ENCODE measurements at regions not wholly inside any gene's neighbourhood (a gene's known extent, or its start where the extent isn't known, plus 50 kb on each side); places are given as distances from the start of the nearest gene placed in this dataset.

DNA sequence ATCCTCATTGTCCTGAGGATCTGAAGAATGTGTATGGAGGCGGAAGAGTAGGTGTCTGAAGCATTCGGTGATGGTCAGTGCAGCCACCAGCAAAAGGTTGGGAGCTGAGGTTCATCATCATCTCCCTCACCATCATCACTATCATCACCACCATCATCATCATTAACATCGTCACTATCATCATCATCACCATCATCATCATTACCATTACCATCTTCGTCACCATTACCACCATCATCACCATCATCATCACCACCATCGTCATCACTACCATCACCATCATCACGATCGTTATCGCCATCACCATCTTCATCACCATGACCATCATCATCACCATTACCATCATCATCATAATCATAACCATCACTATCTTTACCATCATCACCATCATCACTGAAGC, 90.8 kb upstream of the TMEM132D start:
- Histone ChIP-seq H3K18ac (ENCODE audit: low read depth, low read length) (no peak overlapping the region), H3K23ac (ENCODE audit: low read depth, low read length) (no peak overlapping the region), H3K36me3 (ENCODE audit: control insufficient read depth, insufficient read depth, low read length) (no peaks in the 10 kb centered on the region), H4K91ac (ENCODE audit: insufficient read depth, low read depth, low read length) (no peak overlapping the region), H3K4me3 (ENCODE audit: insufficient read depth, low read depth, low read length) (no peak overlapping the region), H3K4me2 (ENCODE audit: low read depth, low read length) (no peak overlapping the region), H3K9ac (ENCODE audit: low read depth, low read length) (no peak overlapping the region), H3K56ac (ENCODE audit: extremely low read depth, insufficient read depth, low read length) (no peak overlapping the region), H3K9me3 (ENCODE audit: control insufficient read depth, insufficient read depth, low read length) (peaks cover 23% of the 10 kb centered on the region), H2BK120ac (ENCODE audit: low read depth, low read length) (no peak overlapping the region), H3K9me1 (ENCODE audit: insufficient read depth, low read length) (no peaks in the 10 kb centered on the region), H2AK9ac (replicated peaks; ENCODE audit: low read depth, low read length, poor library complexity) (no peak overlapping the region), H3K4ac (ENCODE audit: low read depth, low read length) (no peak overlapping the region), H2AK5ac (ENCODE audit: low read depth, low read length) (no peak overlapping the region), H3K79me1 (ENCODE audit: low read depth in 1 of 2, low read length in 2 of 2) (no peaks in the 10 kb centered on the region), H2BK5ac (ENCODE audit: low read depth, low read length, poor library complexity, severe bottlenecking) (no peak overlapping the region), H3K27ac (ENCODE audit: insufficient read depth, low read length) (no peak overlapping the region), H3K14ac (replicated peaks; ENCODE audit: low read depth, low read length) (no peak overlapping the region), H2AFZ (replicated peaks; ENCODE audit: low read length, poor library complexity) (no peak overlapping the region), H2BK20ac (ENCODE audit: low read depth, low read length) (no peak overlapping the region), H3K4me1 (ENCODE audit: control insufficient read depth, insufficient read depth, low read length) (no peaks in the 10 kb centered on the region), H4K5ac (ENCODE audit: low read depth, low read length) (no peak overlapping the region), H4K20me1 (ENCODE audit: insufficient read depth, low read length) (no peaks in the 10 kb centered on the region), H2BK15ac (ENCODE audit: low read depth, low read length) (no peak overlapping the region), H4K8ac (ENCODE audit: low read depth in 2 of 2, low read length in 2 of 2) (no peak overlapping the region), H3K27me3 (ENCODE audit: control insufficient read depth, insufficient read depth, low read length) (no peaks in the 10 kb centered on the region)
- dilution Hi-C loops (cut with HindIII; ENCODE audit: low sequenced_read_pairs, unreplicated experiment) = no loop called here
- DNase-seq (no peak), ATAC-seq (ENCODE audit: low read depth) (no peak)
- no TSS peak for BruUV-seq (replicated peaks)
- ChIA-PET CTCF (no interaction called here), POLR2A (ENCODE audit: unreplicated experiment) (no interaction called here)
- 38% methylated on average over 2 of the region's 8 CpGs; no CpG with 5 or more reads in 1 of the 2 experiments for WGBS, 2 experiments (ENCODE audit: extremely low coverage in 2 of 2, insufficient read length in 1 of 2)
- no peak for TF ChIP-seq CHD1 (IDR thresholded peaks at IDR 0.05; ENCODE audit: low read depth, low read length)
- TF ChIP-seq NFE2L2 (IDR thresholded peaks at IDR 0.05; ENCODE audit: low read depth, low read length) = no peak
- TF ChIP-seq, protein P1, sequence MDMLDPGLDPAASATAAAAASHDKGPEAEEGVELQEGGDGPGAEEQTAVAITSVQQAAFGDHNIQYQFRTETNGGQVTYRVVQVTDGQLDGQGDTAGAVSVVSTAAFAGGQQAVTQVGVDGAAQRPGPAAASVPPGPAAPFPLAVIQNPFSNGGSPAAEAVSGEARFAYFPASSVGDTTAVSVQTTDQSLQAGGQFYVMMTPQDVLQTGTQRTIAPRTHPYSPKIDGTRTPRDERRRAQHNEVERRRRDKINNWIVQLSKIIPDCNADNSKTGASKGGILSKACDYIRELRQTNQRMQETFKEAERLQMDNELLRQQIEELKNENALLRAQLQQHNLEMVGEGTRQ (IDR thresholded peaks at IDR 0.05; ENCODE audit: low read depth, low read length) = no peak
- TF ChIP-seq FOS (IDR thresholded peaks at IDR 0.05; ENCODE audit: low read depth, low read length) = no peak
- TF ChIP-seq RCOR1 (IDR thresholded peaks at IDR 0.05; ENCODE audit: insufficient replicate concordance, low read length) = no peak
- no peak for TF ChIP-seq MXI1 (IDR thresholded peaks at IDR 0.05; ENCODE audit: borderline replicate concordance, low read depth, low read length)
- TF ChIP-seq RAD21 (IDR thresholded peaks at IDR 0.05; ENCODE audit: low read length) = no peak
- no peak for TF ChIP-seq MAZ (IDR thresholded peaks at IDR 0.05; ENCODE audit: borderline replicate concordance, low read depth, low read length)
- no peak for TF ChIP-seq BHLHE40 (IDR thresholded peaks at IDR 0.05; ENCODE audit: low read depth, low read length)
- no peak for TF ChIP-seq CEBPB (IDR thresholded peaks at IDR 0.05; ENCODE audit: low read depth, low read length)
- no peak for TF ChIP-seq SMC3 (IDR thresholded peaks at IDR 0.05; ENCODE audit: low read depth, low read length)
- intact Hi-C loops (cut with micrococcal nuclease) = no loop called here
- in situ Hi-C loops (cut with MboI; ENCODE audit: low sequenced_read_pairs) = no loop called here

Measured in IMR-90 (cell line).